ENCODE measurements at regions not wholly inside any gene's neighbourhood (a gene's known extent, or its start where the extent isn't known, plus 50 kb on each side); places are given as distances from the start of the nearest gene placed in this dataset.
A peak's percentile ranks its signal among the peaks of the same experiment; 100 is the strongest.

GRCh38 chr3:187571701-187572100, 98.5 kb downstream of the SST start:
- DNase-seq (ENCODE audit: low read depth): no peak
- TF ChIP-seq, protein P1, sequence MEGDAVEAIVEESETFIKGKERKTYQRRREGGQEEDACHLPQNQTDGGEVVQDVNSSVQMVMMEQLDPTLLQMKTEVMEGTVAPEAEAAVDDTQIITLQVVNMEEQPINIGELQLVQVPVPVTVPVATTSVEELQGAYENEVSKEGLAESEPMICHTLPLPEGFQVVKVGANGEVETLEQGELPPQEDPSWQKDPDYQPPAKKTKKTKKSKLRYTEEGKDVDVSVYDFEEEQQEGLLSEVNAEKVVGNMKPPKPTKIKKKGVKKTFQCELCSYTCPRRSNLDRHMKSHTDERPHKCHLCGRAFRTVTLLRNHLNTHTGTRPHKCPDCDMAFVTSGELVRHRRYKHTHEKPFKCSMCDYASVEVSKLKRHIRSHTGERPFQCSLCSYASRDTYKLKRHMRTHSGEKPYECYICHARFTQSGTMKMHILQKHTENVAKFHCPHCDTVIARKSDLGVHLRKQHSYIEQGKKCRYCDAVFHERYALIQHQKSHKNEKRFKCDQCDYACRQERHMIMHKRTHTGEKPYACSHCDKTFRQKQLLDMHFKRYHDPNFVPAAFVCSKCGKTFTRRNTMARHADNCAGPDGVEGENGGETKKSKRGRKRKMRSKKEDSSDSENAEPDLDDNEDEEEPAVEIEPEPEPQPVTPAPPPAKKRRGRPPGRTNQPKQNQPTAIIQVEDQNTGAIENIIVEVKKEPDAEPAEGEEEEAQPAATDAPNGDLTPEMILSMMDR (IDR thresholded peaks at IDR 0.05; ENCODE audit: control insufficient read depth, insufficient read depth, low read depth, low read length, missing control alignments): no peak
- no peak overlapping the region for H3K4me3 ChIP-seq (ENCODE audit: control insufficient read depth, low read depth, low read length)

DNA sequence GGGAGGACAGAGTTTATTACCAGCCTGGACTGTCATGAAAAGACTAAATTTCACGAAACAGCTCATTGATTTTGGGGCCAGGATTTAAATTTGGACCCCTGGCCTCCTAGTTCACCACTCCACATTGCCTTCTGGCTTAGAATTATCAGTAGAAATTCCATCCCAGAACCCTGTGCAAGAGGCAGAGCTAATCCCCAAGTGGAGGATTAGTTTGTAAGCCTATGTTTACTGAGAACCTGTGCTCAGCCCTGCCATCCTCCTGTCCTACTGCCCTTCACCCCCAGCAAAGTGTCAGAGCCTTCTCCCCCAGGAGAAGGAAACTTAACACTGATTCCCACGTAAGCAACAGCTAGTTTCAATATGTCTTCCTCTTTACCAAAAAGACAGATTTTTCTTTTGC, 99.4 kb downstream of the SST start:
- no peak for DNase-seq (ENCODE audit: low read depth)
- TF ChIP-seq, protein P1 (IDR thresholded peaks at IDR 0.05; ENCODE audit: control insufficient read depth, insufficient read depth, low read depth, low read length, missing control alignments): no peak

GRCh38 chr3:187568171-187568570, 102.0 kb downstream of the SST start:
- no peak overlapping the region for H3K4me3 ChIP-seq (ENCODE audit: control insufficient read depth, low read depth, low read length)
- no peak for DNase-seq (ENCODE audit: low read depth)
- TF ChIP-seq, protein P1 (IDR thresholded peaks at IDR 0.05; ENCODE audit: control insufficient read depth, insufficient read depth, low read depth, low read length, missing control alignments): no peak

More for the DNA sequence above, 99.4 kb downstream of the SST start:
- no peak overlapping the region for H3K4me3 ChIP-seq (ENCODE audit: control insufficient read depth, low read depth, low read length)

- no peak overlapping the region for H3K4me3 ChIP-seq (ENCODE audit: control insufficient read depth, low read depth, low read length)
- DNase-seq (ENCODE audit: low read depth): peak; percentile 80
- TF ChIP-seq, protein P1 (IDR thresholded peaks at IDR 0.05; ENCODE audit: control insufficient read depth, insufficient read depth, low read depth, low read length, missing control alignments): no peak
Observed at GRCh38 chr3:187567661-187568121, 102.5 kb downstream of the SST start.

DNA sequence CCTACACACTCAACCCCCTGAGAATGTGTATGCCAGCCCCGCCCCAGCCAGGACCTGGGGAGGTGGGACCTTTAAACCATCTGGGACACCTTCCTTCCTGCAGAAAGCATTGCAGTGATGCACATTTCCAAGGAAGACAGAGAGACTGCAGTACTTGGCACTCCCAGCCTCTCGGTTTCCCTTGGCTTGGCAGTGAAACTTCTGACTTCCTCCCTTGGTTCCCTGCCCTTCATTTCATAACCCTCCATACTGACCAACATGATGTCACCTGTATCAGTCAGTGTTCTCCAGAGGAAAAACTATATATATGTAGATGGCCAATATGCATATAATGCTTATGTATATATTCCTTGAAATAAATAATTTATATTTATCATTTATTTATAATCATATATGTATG, 103.2 kb downstream of the SST start:
- TF ChIP-seq, protein P1 (IDR thresholded peaks at IDR 0.05; ENCODE audit: control insufficient read depth, insufficient read depth, low read depth, low read length, missing control alignments): no peak

GRCh38 chr3:187565701-187566100, 104.5 kb downstream of the SST start:
- H3K4me3 ChIP-seq (ENCODE audit: control insufficient read depth, low read depth, low read length): no peak overlapping the region
- TF ChIP-seq, protein P1 (IDR thresholded peaks at IDR 0.05; ENCODE audit: control insufficient read depth, insufficient read depth, low read depth, low read length, missing control alignments): no peak
- DNase-seq (ENCODE audit: low read depth): no peak

More for the DNA sequence above, 103.2 kb downstream of the SST start:
- peak; percentile 24 for DNase-seq (ENCODE audit: low read depth)
- H3K4me3 ChIP-seq (ENCODE audit: control insufficient read depth, low read depth, low read length): no peak overlapping the region

- H3K4me3 ChIP-seq (ENCODE audit: control insufficient read depth, low read depth, low read length): no peak overlapping the region
- TF ChIP-seq, protein P1 (IDR thresholded peaks at IDR 0.05; ENCODE audit: control insufficient read depth, insufficient read depth, low read depth, low read length, missing control alignments): no peak
- no peak for DNase-seq (ENCODE audit: low read depth)
Observed at GRCh38 chr3:187558990-187559389, 111.2 kb downstream of the SST start.

All from AG09309 (cell line).